GM21367 (cell line): ENCODE measurements at regions not wholly inside any gene's neighbourhood (a gene's known extent, or its start where the extent isn't known, plus 50 kb on each side); places are given as distances from the start of the nearest gene placed in this dataset.

Source experiments
- ATAC-seq: cut with Tn5 transposase; IDR thresholded peaks from one replicate; pipeline ENCODE4 v1.9.1; 2021; ENCODE audit not compliant: unreplicated experiment

GRCh38 chr6:166752928-166753721 lies 126.1 kb upstream of the RPS6KA2 start:
- ATAC-seq, result no peak

DNA sequence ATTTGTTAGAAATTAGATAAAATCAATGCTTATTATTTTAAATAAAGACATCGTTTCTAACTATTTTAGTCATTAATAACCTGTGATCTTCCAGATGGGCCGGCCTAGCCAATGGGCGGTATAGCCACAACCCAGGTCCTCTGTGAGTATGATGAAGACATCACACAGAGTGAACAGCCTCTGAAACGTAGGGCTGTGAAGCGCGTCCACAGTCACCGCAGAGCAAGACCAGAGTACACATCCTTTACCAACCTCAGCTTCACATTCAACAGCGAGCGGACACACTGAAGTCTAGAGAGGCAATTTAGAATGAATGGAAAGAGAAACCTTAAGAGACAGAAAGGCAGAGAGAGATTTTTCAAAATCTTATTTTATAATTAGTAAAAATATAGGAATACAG lies 125.0 kb upstream of the RPS6KA2 start:
- ATAC-seq, result peak; percentile 98

DNA sequence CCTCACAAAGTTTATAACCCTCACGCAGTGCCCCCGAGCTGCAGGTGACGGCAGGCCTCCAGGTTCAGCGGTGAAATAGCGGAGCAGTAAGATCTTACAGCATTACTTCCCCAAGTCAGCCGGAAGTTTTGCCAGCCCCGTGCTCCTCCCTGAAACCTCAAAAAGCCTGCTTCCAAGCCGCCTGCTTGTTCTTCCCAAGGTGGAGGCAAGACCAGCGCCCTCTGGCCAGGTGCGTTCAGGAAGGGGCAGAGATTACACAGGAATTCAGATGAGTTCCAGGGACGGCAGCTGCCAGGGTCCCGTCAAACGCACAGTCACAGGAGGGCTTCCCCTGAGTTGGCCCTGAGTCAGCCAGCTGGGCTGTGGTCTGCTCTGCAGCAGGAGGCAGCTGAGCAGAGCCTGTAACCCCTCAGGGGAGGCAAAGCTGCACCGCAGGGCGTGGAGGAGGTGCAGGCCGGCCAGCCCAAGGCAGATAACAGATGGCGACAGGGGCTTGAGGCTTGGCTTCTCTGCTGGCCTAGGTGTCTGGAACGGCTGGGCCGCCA lies 124.1 kb upstream of the RPS6KA2 start:
- peak; percentile 62 for ATAC-seq

GRCh38 chr6:166750108-166750793 lies 123.2 kb upstream of the RPS6KA2 start:
- no peak for ATAC-seq

DNA sequence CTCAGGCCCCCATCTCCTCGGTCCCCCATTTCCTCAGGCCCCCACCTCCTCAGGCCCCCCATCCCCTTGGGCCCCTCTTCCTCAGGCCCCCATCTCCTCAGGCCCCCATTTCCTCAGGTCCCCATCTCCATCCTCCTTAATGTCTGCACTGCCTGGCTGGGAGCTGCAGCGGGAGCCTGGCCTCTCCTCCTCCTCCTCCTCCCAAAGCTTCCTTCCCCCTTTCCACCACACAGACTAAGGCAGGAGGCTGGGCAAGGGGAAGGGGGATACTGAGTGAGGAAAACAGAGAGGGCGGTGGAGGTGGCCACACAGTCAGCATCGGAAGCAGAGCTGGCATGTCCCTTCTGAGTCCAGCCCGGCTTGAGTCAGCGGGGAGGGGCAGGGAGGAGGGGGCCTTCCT lies 122.6 kb upstream of the RPS6KA2 start:
- ATAC-seq, result no peak

DNA sequence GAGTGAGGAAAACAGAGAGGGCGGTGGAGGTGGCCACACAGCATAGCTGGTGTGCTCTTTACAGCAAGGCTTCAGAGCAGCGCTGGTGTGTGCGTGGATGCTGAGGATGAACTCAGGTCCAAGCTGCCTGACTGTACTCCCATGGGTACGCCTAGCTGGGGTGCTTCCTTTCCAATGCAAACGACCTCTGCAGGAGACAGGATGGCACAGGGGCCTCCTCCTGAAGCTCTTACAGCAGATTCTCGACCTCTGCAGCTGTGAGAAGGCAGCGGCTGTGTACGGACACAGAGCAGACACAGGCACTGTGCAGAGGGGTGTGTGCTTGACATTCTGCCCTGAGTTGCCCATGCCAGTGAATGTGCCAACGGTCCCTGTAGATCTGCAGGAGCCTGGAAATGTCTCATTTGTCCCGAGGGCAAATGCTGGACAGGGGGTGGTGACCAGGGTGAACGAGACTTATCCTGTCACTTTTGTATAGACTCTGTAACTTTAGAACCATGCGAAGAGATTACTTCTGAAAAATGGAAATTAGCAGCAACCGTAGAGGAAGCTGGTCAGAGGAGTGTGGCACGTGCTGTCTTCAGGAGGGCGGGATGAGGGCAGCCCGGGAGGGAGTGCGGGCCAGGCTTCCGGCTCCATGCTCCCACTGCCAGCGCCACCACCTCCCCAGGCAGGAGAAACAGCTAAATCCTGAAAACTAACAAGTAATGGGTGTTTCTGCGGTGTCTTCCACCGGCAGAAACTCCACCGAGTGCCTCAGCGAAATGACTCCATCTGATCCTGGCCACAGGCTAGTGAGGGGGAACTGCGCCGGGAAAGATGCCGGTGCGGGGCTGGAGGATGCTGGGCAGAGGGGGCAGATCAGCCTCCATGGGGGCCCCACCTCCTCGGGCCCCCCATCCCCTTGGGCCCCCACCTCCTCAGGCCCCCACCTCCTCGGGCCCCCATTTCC lies 120.9 kb upstream of the RPS6KA2 start:
- no peak for ATAC-seq

DNA sequence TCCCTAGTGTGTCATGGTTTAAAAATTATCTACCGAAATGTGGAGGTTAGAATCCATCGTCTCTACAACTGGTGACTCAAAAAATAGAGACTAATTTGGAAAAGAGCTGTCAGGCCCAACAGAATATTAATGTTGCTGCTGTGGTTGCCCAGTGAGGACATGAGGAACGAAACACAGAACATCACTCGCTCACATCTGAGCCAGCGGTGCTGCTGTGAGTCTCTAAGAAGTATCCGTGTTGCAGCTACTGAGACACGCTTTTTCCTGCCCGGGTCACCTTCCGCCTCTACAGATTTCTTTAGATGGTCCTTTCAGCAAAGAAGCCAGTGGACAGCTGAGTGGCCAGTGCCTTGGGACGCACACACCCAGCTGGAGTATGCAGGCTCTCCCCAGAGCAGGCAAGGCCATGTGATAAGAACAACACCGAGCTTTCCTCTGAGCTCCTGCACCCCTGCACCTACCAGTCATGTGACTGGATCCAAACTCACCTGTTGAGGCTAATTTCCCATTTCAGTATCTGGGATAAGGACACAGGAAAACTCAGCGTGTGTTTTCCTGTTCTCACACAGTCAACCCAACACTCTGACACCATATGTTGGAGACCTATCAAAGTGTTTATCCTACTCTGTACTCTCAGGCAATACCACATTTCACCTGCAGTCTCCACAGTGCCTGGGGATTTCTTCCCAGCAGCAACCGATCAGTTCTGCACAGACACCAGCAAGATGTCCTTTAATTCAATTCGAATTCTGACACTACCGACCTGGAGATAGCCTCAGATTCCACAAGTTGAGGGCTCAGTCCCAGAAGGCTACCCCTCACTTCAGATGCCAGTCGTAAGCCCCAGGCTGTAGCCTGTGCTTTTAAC lies 119.0 kb upstream of the RPS6KA2 start:
- ATAC-seq, result no peak

- no peak for ATAC-seq
Measured at GRCh38 chr6:166744223-166745134, 117.4 kb upstream of the RPS6KA2 start.

DNA sequence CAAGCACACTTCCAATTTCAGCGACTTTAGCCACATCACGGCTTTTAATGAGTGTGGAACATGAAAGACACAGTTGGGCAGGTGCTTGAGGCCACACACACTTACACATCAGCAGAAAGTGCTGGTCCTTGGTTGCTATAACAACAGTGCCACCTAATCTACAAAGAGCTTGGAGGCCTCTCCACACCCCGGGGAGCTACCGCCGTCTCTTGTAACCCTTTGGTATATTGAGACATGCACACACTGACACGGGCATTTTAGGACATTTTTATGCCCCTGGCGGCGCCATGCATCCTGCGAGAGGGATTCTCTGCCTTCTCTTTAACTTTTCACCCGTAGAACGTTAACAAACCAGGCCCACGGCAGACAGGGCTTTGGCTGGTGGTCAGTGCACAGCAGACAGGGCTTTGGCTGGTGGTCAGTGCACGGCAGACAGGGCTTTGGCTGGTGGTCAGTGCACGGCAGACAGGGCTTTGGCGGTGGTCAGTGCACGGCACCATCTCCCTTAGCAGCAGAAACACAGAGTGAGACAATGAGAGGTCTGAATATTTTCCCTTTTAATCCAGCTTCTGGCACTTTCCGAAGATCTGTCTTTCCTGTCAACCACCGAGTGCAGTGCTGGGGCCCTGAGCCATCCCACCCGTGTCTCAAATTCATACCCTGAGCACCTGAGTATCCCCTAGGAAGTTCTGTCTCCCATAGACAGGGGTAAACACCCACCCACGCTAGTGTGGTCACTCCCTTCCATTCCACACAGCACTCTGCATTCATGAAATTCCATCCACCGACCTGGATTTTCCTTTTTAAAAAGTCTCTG lies 116.6 kb upstream of the RPS6KA2 start:
- no peak for ATAC-seq

DNA sequence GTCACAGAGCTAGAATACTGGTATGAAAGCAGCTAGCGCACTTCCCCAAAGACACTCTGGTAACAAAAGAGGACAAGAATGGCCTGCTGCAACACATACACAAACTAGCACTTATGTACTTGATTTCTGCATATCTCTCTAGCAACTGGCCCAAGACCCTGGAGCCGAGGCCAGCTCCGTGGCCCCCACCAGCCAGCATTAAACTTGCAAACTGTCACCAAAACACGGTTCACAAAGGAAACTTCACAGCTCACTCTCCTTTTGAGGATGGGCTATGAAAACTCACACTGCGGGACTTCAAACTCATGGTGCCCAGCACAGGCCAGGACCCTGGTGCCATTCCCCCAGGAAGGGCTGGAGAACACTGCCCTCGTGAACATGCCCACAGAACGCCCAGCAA lies 115.9 kb upstream of the RPS6KA2 start:
- ATAC-seq, result no peak

DNA sequence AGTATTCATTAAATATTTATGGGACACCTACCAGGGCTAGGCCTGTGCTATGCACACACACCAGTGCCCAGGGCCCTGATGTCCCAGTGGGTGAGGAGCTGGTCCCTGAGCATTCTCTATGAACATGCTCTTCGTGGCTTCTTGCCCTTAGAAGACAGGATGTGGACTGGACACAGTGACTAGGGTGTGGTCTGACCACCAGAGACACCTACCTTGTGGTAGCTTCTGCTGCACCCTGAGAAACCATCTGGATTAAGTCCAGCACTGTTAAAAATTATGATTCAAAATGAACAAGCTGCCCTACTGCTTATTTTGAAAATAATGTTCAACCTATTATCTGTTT lies 112.9 kb upstream of the RPS6KA2 start:
- no peak for ATAC-seq

GRCh38 chr6:166739117-166739975 lies 112.3 kb upstream of the RPS6KA2 start:
- ATAC-seq, result no peak

GRCh38 chr6:166738386-166739116 lies 111.5 kb upstream of the RPS6KA2 start:
- no peak for ATAC-seq

GRCh38 chr6:166737261-166737660 lies 110.2 kb upstream of the RPS6KA2 start:
- no peak for ATAC-seq

GRCh38 chr6:166736634-166737033 lies 109.6 kb upstream of the RPS6KA2 start:
- ATAC-seq, result no peak

DNA sequence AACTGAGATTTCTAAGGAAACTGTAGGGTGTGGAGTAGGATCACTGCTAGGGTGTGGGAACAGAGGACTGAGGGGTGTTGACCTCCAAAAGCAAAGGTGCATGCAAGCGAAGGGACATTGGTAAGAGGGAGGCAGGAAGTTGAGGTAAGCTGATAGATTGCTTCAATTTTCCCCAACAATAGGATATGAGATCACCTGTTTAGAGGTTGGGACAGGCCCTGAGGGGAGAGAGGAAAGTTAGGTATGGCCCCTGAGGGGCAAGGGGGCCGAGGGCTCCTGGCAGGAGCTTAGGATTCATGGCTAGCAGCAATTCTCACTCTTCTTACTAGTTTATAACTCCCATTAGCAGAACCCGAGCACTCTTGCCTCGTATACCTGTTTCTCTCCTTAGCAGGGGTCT lies 106.8 kb upstream of the RPS6KA2 start:
- no peak for ATAC-seq

DNA sequence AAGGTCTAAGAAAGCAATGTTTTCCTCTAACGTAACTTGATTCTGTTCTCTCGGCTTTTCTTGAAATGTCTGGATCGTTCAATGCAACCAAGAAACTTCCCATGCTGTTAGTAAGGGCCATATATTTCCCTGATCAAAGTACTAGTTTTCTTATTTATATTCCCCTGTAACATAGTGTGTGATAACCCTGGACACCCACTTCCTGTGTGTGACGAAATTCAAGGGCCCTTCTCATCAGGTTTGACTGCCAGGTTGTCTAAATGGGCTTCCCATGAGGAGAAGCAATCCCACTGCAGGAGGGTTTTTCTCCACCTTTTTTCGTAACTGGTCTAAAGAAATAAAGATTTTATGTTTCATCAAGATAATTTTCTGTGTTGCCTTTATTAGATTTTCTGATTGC lies 102.6 kb upstream of the RPS6KA2 start:
- no peak for ATAC-seq
